Stomach smooth muscle (tissue), 2 donors: ENCODE measurements at regions not wholly inside any gene's neighbourhood (a gene's known extent, or its start where the extent isn't known, plus 50 kb on each side); places are given as distances from the start of the nearest gene placed in this dataset.

Experiments used
- H3K27ac ChIP-seq: one replicate; pipeline ENCODE4 v1.7.0; 2013; ENCODE audit warnings: mild to moderate bottlenecking, low read length, inconsistent platforms
- H3K27me3 ChIP-seq, 2 donors: one replicate each; pipeline ENCODE4 v1.7.0; 2013; ENCODE audit warnings: low read length in 2 of 2; ENCODE audit not compliant: insufficient read depth in 2 of 2, control insufficient read depth in 1 of 2
- H3K36me3 ChIP-seq, 2 donors: one replicate each; pipeline ENCODE4 v1.7.0; 2013; ENCODE audit warnings: low read length in 2 of 2; ENCODE audit not compliant: control insufficient read depth in 2 of 2, insufficient read depth in 2 of 2
- H3K4me1 ChIP-seq: one replicate; pipeline ENCODE4 v1.7.0; 2013; ENCODE audit warnings: low read length; ENCODE audit not compliant: control insufficient read depth, insufficient read depth
- H3K4me3 ChIP-seq, 2 donors: one replicate each; pipeline ENCODE4 v1.7.0; 2013; ENCODE audit warnings: low read length in 2 of 2
- H3K9ac ChIP-seq, 2 donors: one replicate each; pipeline ENCODE4 v1.7.0; 2013; ENCODE audit warnings: low read length in 2 of 2, mild to moderate bottlenecking in 1 of 2
- H3K9me3 ChIP-seq, 2 donors: one replicate each; pipeline ENCODE4 v1.7.0; 2013; ENCODE audit warnings: low read length in 2 of 2; ENCODE audit not compliant: control insufficient read depth in 2 of 2
- donor health status: healthy.
- donor health status: Pancreatic carcinoma.

DNA sequence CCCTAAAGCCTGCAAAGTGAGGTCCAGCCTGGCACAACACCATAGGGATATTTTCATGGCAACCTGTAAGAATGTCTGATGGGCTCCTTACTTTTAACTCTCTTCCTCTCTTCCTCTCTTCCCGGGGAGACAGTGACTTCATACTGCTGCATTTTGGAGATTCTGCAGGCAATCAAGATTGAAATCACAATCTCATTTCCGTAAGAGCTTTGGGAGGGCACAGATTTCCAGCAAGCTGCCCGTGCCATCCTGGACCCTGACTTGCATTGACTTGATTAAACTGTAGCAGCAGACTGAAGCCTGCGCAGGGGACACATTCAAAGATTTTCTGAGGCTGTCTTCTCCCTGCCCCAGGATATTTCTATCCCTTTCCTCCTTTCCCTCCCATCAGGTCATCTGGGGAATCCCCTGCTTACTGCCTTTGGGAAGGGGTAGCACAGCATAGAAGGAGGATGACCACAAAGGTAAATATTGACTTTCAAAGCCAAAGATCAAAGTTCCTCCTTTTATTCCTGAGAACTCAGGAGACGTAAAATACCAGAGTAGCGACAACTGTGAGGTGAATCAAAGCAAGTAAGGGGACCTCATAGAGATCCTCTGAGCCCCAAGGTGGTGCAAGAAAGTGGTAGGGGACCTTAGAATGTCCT lies 504.0 kb upstream of the ARID1B start:
- Histone ChIP-seq H3K4me1 (no peaks in the 10 kb centered on the region), H3K9me3 (no peaks in the 10 kb centered on the region), H3K9ac (no peak overlapping the region), H3K4me3 (no peak overlapping the region), H3K27me3 (peaks cover 0 to 2% of the 10 kb centered on the region in 2 donors), H3K27ac (no peak overlapping the region), H3K36me3 (no peaks in the 10 kb centered on the region)

DNA sequence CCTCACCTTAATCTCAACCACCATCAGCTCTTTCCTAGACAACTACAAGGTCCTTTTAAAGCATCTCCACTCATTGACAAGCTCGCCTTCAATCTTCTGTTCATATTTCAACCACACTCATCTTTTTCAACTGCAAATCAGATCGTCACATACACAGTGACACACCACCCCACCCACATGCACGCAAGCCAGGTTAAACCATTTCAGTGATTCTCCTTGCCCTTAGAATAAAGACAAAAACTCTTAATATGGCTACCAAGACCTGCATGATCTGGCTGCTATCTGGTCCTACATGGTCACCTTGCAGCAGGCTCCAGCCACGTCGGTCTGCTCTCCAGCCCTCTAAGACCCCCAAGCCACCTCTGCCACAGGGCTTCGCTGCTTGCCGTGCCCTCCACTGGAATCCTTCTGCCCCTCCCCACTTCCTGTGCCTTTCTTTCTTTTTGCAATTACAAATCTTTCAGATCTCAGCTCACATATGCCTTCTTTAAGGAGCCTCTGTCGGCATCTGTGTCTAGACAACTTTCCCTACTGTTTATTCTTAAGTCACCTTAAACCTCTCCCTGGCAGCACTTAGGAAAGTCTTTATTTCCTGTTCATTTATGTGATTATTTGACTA lies 507.3 kb upstream of the ARID1B start:
- H3K27ac ChIP-seq: no peak overlapping the region
- H3K27me3 ChIP-seq: no peaks in the 10 kb centered on the region
- H3K9me3 ChIP-seq: peaks cover 0 to 3% of the 10 kb centered on the region in 2 donors
- no peak overlapping the region for H3K4me3 ChIP-seq
- no peak overlapping the region for H3K9ac ChIP-seq
- no peaks in the 10 kb centered on the region for H3K4me1 ChIP-seq
- no peaks in the 10 kb centered on the region for H3K36me3 ChIP-seq

DNA sequence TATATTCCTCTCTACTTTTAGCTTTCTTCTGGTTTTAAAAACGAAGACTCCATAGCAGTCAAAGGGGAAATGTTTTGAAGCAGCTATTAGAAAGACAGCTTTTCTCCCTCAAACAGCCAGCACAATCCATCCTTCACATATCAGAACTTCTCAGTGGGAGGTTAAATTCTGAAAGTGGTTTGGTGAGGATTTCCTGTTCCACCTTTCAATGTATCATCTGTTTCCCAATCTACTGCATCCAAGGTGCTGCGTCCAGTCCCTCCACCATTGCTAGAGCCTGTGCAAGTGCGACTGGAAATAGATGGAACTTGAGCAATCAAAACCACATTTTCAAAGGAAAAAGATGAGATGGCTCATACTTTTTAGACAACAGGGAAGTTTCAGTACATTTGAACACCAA lies 508.3 kb upstream of the ARID1B start:
- Histone ChIP-seq H3K9ac (no peak overlapping the region), H3K4me1 (no peaks in the 10 kb centered on the region), H3K9me3 (peaks cover 0 to 5% of the 10 kb centered on the region in 2 donors), H3K27ac (no peak overlapping the region), H3K4me3 (no peak overlapping the region), H3K27me3 (no peaks in the 10 kb centered on the region), H3K36me3 (no peaks in the 10 kb centered on the region)

DNA sequence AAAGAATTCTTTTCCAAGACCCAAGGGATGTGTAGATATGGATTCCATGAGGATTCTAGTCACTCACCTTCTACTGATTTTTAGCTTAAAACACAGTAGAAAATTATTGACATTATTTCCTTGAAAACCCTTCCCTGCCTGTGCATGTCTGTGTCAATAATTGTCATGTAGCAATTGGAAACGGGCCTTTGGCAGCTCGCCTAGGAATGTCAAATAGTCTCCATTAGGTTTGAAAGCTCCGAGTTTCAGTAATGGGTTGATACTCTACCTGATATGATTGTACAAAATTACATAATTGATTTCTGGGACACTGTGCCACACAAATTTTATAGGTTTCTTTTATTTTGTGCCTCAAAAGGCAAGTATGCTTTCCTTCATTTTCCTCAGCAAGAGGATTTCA lies 515.2 kb upstream of the ARID1B start:
- Histone ChIP-seq H3K4me1 (no peaks in the 10 kb centered on the region), H3K36me3 (no peaks in the 10 kb centered on the region), H3K9me3 (peaks cover 0 to 7% of the 10 kb centered on the region in 2 donors), H3K27me3 (no peaks in the 10 kb centered on the region), H3K27ac (no peak overlapping the region), H3K9ac (no peak overlapping the region), H3K4me3 (no peak overlapping the region)

DNA sequence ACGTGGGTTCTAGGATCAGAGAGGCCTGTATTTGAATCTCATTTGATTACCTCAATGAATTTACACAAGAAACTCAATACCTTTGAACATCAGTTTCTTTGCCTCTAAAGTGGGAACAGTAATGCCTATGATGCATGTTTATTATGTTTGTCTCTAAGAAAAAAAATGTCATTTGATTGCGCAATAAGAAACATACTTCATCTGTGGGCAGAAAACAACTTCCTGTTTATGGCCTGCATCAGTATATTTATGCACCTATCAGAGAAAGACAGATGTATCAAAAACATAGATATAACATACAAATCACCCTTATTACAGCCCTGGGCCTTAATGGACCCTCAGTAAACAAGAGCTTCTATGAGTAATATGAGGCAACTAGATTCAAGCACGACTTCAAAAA lies 516.4 kb upstream of the ARID1B start:
- Histone ChIP-seq H3K27me3 (no peaks in the 10 kb centered on the region), H3K9ac (no peak overlapping the region), H3K4me3 (no peak overlapping the region), H3K9me3 (peaks cover 0 to 7% of the 10 kb centered on the region in 2 donors), H3K4me1 (no peaks in the 10 kb centered on the region), H3K27ac (no peak overlapping the region), H3K36me3 (no peaks in the 10 kb centered on the region)

DNA sequence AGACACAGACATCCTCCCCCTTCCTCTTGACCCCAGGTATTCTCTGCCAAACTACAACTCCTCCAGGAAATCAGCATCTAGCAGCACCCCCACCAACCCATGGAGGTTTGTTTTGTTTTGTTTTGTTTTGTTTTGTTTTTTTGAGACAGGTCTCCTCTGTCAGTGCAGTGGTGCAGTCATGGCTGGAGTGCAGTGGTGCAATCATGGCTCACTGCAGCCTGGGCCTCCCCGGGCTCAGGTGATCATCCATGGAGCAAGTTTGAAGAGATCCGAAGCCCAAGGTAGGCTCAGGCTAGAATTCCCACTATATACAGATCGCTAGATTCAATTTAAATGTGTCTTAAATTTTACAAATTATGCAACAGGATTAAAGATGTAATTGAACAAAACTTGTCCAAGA lies 518.2 kb upstream of the ARID1B start:
- H3K9ac ChIP-seq: no peak overlapping the region
- H3K27ac ChIP-seq: no peak overlapping the region
- H3K4me3 ChIP-seq: no peak overlapping the region
- peaks cover 0 to 2% of the 10 kb centered on the region in 2 donors for H3K9me3 ChIP-seq
- H3K36me3 ChIP-seq: no peaks in the 10 kb centered on the region
- no peaks in the 10 kb centered on the region for H3K4me1 ChIP-seq
- H3K27me3 ChIP-seq: no peaks in the 10 kb centered on the region

DNA sequence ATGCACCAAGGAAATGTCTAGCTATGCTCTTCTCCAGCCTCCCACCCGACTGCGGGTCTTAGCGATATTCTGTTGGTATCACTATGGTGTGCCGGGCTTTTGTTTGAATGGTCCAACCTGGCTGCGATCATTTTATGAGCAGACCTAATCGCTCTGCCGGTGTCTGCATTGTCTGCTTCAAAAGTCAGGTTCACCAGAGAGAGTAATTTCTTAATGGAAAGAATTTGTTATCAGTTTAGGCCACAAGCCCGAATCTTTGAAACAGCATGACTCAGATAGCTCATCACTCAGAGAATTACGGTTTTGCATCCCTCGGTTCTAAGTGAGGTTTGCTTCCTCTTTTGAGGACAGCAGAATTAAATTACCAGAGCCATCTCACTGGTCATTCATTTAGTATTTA lies 521.0 kb upstream of the ARID1B start:
- Histone ChIP-seq H3K27ac (no peak overlapping the region), H3K27me3 (no peaks in the 10 kb centered on the region), H3K9ac (no peak overlapping the region), H3K4me1 (no peaks in the 10 kb centered on the region), H3K9me3 (peaks cover 0 to 2% of the 10 kb centered on the region in 2 donors), H3K36me3 (no peaks in the 10 kb centered on the region), H3K4me3 (no peak overlapping the region)

DNA sequence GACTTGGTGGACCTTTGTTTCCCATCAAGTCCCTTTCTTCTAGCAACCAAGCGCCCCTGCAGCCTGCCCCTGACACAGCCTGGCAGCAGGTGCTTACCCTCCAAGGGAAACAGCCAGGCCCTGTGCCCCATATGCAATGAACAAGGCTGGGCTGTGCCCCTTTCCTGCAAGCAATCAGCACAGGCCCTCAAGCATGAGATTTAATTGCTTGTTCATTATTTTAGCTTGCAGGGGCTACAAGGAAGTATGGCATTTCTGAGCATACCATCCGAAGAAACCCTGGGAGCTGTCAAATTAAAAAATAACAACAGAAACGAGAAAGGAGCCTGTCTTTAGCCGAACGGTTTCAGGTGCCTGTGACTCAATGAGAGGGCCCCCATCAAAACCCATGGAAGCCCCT lies 522.9 kb upstream of the ARID1B start:
- Histone ChIP-seq H3K9me3 (peaks cover 0 to 5% of the 10 kb centered on the region in 2 donors), H3K9ac (no peak overlapping the region), H3K36me3 (no peaks in the 10 kb centered on the region), H3K4me3 (no peak overlapping the region), H3K4me1 (no peaks in the 10 kb centered on the region), H3K27me3 (no peaks in the 10 kb centered on the region), H3K27ac (no peak overlapping the region)

DNA sequence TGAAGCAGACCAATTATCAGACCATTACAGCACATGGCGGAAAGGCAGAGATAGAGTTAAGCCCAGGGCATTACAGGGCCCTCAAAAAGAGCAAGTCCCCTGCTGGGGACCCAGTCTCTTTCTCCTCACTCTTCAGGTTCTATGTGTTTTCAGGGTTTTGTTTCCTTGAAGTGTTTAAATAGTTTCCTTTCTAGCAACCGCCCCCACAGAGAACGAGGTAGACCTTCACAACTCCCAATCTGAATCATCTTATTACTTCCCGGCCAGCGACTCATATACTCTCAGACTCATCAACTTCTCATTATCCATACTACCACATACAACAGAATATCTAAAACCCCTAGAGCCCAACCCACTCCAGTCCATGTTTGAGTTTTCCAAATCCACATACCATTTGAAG lies 526.6 kb upstream of the ARID1B start:
- H3K9me3 ChIP-seq: peaks cover 0 to 3% of the 10 kb centered on the region in 2 donors
- H3K27me3 ChIP-seq: no peaks in the 10 kb centered on the region
- H3K27ac ChIP-seq: no peak overlapping the region
- no peaks in the 10 kb centered on the region for H3K36me3 ChIP-seq
- no peaks in the 10 kb centered on the region for H3K4me1 ChIP-seq
- no peak overlapping the region for H3K9ac ChIP-seq
- no peak overlapping the region for H3K4me3 ChIP-seq

DNA sequence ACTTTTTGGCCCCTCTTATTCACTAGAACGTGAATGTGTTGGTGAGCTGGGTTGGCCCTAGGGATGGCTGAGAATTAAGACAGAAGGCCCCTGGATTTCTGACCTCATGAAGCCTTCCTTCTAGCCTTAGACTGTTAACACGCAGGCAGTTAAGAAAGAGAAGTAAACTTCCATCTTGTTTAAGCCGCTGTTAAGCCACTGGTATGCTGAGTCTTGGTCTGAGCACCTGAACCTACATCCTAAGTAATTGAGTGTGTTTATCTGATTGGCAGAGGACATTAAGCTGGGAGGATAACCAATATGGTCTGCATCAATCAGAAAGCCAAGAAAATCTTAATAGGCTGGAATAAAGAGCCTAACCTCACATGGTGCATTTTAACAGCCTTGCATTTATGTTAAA lies 535.0 kb upstream of the ARID1B start:
- H3K9ac ChIP-seq: no peak overlapping the region
- no peaks in the 10 kb centered on the region for H3K4me1 ChIP-seq
- no peaks in the 10 kb centered on the region for H3K27me3 ChIP-seq
- H3K4me3 ChIP-seq: no peak overlapping the region
- no peak overlapping the region for H3K27ac ChIP-seq
- no peaks in the 10 kb centered on the region for H3K36me3 ChIP-seq
- no peaks in the 10 kb centered on the region for H3K9me3 ChIP-seq

DNA sequence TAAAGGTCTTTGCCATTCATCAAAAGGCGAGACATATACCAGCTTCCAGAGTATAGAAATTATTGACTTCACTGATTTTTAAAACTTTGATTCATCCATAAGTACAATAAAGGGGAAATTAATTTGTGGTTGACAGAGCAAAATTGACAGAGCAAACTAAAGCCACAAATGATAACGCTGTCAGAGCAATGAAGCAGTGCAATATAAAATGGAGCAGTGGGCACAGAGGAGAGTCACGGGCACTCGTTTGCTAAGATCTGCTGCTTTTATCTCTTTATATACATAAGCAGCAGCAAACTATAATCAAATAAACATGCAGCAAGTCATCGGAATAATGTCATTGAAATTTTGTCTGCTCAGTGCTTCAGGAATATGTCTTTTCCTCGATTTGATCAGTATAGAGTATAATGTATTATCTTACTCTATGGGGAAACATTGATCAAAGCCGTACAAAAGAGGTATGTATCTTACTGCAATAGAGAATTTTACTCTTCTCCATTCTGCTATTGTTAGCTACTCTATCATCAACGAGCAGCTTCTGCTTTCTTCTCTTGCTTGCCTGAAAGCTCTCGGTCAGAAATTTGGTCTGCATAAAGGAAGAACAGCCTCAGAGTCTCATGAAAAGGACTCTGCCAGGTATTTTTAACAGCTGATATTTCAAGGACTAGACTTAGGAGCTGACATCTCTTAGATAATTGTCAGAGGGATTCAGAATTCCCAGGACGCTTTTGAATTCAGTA lies 546.0 kb upstream of the ARID1B start:
- Histone ChIP-seq H3K4me1 (no peaks in the 10 kb centered on the region), H3K9me3 (no peaks in the 10 kb centered on the region), H3K36me3 (no peaks in the 10 kb centered on the region), H3K4me3 (no peak overlapping the region), H3K27me3 (no peaks in the 10 kb centered on the region), H3K27ac (no peak overlapping the region), H3K9ac (no peak overlapping the region)
